ENCODE measurements at regions not wholly inside any gene's neighbourhood (a gene's known extent, or its start where the extent isn't known, plus 50 kb on each side); places are given as distances from the start of the nearest gene placed in this dataset.
"Not testable (repeated sequence)": the region's sequence is repeated elsewhere in the genome, so short reads cannot be mapped to it uniquely, and the experiment has no call there.

GRCh38 chr7:29619111-29619510 lies 55.5 kb downstream of the PRR15 start:
- DNase-seq (ENCODE audit: low spot score), result no peak

GRCh38 chr7:29619848-29620555 lies 56.4 kb downstream of the PRR15 start:
- DNase-seq (ENCODE audit: low spot score) (no peak), FAIRE-seq (no peak)

More at GRCh38 chr7:29619111-29619510, 55.5 kb downstream of the PRR15 start:
- no peak for FAIRE-seq

- peak; percentile 55 for FAIRE-seq
- no peak for DNase-seq (ENCODE audit: low spot score)
Measured at GRCh38 chr7:29620556-29620930, 56.9 kb downstream of the PRR15 start.

GRCh38 chr7:29622335-29623265 lies 59.0 kb downstream of the PRR15 start:
- FAIRE-seq, result peak; percentile 95
- peak; percentile 93 for DNase-seq (ENCODE audit: low spot score)

- peak; percentile 59 for FAIRE-seq
- DNase-seq (ENCODE audit: low spot score), result no peak
Measured at GRCh38 chr7:29623973-29624372, 60.3 kb downstream of the PRR15 start.

- no peak for FAIRE-seq
Measured at GRCh38 chr7:29626730-29627129, 63.1 kb downstream of the PRR15 start.

GRCh38 chr7:29627631-29628030 lies 64.0 kb downstream of the PRR15 start:
- no peak for DNase-seq (ENCODE audit: low spot score)
- FAIRE-seq, result peak; percentile 9

More at GRCh38 chr7:29626730-29627129, 63.1 kb downstream of the PRR15 start:
- no peak for DNase-seq (ENCODE audit: low spot score)

GRCh38 chr7:29629507-29629906 lies 65.9 kb downstream of the PRR15 start:
- FAIRE-seq, result no peak
- no peak for DNase-seq (ENCODE audit: low spot score)

GRCh38 chr7:29635067-29636008 lies 71.7 kb downstream of the PRR15 start:
- FAIRE-seq, result peak; percentile 23

GRCh38 chr7:29636009-29636351 lies 72.3 kb downstream of the PRR15 start:
- no peak for FAIRE-seq
- no peak for DNase-seq (ENCODE audit: low spot score)

More at GRCh38 chr7:29635067-29636008, 71.7 kb downstream of the PRR15 start:
- DNase-seq (ENCODE audit: low spot score), result peak; percentile 36

- FAIRE-seq (no peak), DNase-seq (ENCODE audit: low spot score) (no peak)
Measured at GRCh38 chr7:29637374-29637773, 73.7 kb downstream of the PRR15 start.

GRCh38 chr7:29638841-29639240 lies 75.2 kb downstream of the PRR15 start:
- DNase-seq (ENCODE audit: low spot score); FAIRE-seq: not testable (repeated sequence)

GRCh38 chr7:29639386-29639785 lies 75.8 kb downstream of the PRR15 start:
- no peak for DNase-seq (ENCODE audit: low spot score)
- no peak for FAIRE-seq

- DNase-seq (ENCODE audit: low spot score), result no peak
- FAIRE-seq, result no peak
Measured at GRCh38 chr7:29639886-29640595, 76.4 kb downstream of the PRR15 start.

GRCh38 chr7:29641651-29642050 lies 78.0 kb downstream of the PRR15 start:
- FAIRE-seq, result peak; percentile 94

GRCh38 chr7:29642494-29643155 lies 79.0 kb downstream of the PRR15 start:
- FAIRE-seq (no peak), DNase-seq (ENCODE audit: low spot score) (no peak)

More at GRCh38 chr7:29641651-29642050, 78.0 kb downstream of the PRR15 start:
- no peak for DNase-seq (ENCODE audit: low spot score)

GRCh38 chr7:29646116-29646515 lies 82.5 kb downstream of the PRR15 start:
- not testable (repeated sequence) for FAIRE-seq; DNase-seq (ENCODE audit: low spot score)

- peak; percentile 75 for FAIRE-seq
- DNase-seq (ENCODE audit: low spot score), result no peak
Measured at GRCh38 chr7:29647020-29647654, 83.5 kb downstream of the PRR15 start.

- FAIRE-seq, result peak; percentile 86
- DNase-seq (ENCODE audit: low spot score), result not testable (repeated sequence)
Measured at GRCh38 chr7:29647691-29648210, 84.1 kb downstream of the PRR15 start.

All from urothelium cell line (cell line).